SU-DHL-6 (cell line): ENCODE measurements at regions not wholly inside any gene's neighbourhood (a gene's known extent, or its start where the extent isn't known, plus 50 kb on each side); places are given as distances from the start of the nearest gene placed in this dataset.

Source experiments
- EZH2phosphoT487 ChIP-seq: fragments of 200-600 bp; sonication (generic), shearing (Covaris generic); conservative IDR thresholded peaks from 2 replicates; pipeline ENCODE4 v1.6.1; 2018; ENCODE audit warnings: mild to moderate bottlenecking, antibody characterized with exemption, low read length, moderate library complexity, mixed read lengths
- TF ChIP-seq, protein P1 (sequence below): fragments of 200-600 bp; sonication (generic); IDR thresholded peaks from one replicate; pipeline ENCODE4 v1.5.1; 2017; ENCODE audit warnings: antibody characterized with exemption, mild to moderate bottlenecking, low read length, moderate library complexity; ENCODE audit not compliant: insufficient read depth, poor library complexity, severe bottlenecking

DNA sequence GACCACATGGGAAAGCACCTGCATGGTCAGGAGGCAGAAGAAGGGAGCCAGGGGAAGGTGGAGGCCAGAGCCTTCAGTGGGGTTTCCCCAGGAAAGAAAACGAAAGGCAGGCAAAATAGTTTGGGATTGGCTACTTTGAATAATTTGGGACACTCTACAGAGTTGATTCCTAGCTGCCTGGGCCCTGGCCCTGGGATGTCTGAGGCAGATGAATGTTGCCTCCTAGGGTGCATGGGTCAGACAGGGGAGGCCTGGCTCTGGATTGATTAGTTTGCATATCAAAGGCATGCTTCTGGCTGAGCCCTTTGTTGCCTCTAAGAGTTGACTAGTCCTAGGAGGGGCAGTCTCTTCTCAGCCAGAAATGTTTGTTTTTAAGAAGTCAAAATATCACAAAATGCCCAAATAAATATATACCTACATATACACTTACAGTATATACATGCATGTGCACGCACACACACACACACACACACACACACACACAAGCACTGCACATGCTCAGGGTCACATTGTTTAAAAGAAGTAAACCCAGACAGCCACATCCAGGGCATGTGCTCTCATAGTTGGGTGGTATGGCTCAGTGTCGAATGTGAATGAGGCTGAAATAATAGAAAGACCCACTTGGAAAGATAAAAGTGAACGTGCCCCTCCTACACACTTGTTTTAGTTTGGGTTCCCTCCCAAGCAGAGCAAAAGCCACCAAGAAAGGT is 184.2 kb downstream of the GPAM start:
- TF ChIP-seq, protein P1, sequence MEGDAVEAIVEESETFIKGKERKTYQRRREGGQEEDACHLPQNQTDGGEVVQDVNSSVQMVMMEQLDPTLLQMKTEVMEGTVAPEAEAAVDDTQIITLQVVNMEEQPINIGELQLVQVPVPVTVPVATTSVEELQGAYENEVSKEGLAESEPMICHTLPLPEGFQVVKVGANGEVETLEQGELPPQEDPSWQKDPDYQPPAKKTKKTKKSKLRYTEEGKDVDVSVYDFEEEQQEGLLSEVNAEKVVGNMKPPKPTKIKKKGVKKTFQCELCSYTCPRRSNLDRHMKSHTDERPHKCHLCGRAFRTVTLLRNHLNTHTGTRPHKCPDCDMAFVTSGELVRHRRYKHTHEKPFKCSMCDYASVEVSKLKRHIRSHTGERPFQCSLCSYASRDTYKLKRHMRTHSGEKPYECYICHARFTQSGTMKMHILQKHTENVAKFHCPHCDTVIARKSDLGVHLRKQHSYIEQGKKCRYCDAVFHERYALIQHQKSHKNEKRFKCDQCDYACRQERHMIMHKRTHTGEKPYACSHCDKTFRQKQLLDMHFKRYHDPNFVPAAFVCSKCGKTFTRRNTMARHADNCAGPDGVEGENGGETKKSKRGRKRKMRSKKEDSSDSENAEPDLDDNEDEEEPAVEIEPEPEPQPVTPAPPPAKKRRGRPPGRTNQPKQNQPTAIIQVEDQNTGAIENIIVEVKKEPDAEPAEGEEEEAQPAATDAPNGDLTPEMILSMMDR, result no peak
- no peak for TF ChIP-seq EZH2phosphoT487
